Spleen (tissue), 11 donors: ENCODE measurements at regions not wholly inside any gene's neighbourhood (a gene's known extent, or its start where the extent isn't known, plus 50 kb on each side); places are given as distances from the start of the nearest gene placed in this dataset.

Experiments
- DNase-seq: peaks from one replicate; pipeline ENCODE4 v3.0.0-alpha.2; 2020
- H3K27ac ChIP-seq, 8 donors: fragments of 200-600 bp; sonication (generic) in 7 of 8; 1 replicate in 4 of 8; 2 replicates in 4 of 8; pipeline versions ENCODE4 v1.5.0 to v1.8.0; 2016 to 2021; ENCODE audit warnings: inconsistent platforms in 4 of 8, mild to moderate bottlenecking in 4 of 8, moderate library complexity in 1 of 8
- H3K27me3 ChIP-seq, 7 donors: fragments of 200-600 bp; sonication (generic) in 6 of 7; replicated peaks in 1 of 7; 1 replicate in 4 of 7; 2 replicates in 3 of 7; pipeline versions ENCODE4 v1.5.0 to v1.8.0; 2016 to 2021; ENCODE audit warnings: inconsistent platforms in 3 of 7, mild to moderate bottlenecking in 1 of 7
- H3K36me3 ChIP-seq, 6 donors: fragments of 200-600 bp; sonication (generic) in 5 of 6; 1 replicate in 4 of 6; 2 replicates in 2 of 6; pipeline versions ENCODE4 v1.5.0 to v1.8.0; 2016 to 2021; ENCODE audit warnings: inconsistent platforms in 2 of 6
- H3K4me1 ChIP-seq, 6 donors: fragments of 200-600 bp; sonication (generic) in 5 of 6; 1 replicate in 3 of 6; 2 replicates in 3 of 6; pipeline versions ENCODE4 v1.5.0 to v1.8.0; 2016 to 2021; ENCODE audit warnings: inconsistent platforms in 3 of 6
- H3K4me3 ChIP-seq, 8 donors: fragments of 200-600 bp; sonication (generic) in 7 of 8; 1 replicate in 4 of 8; 2 replicates in 4 of 8; pipeline versions ENCODE4 v1.5.0 to v1.8.0; 2016 to 2021; ENCODE audit warnings: inconsistent platforms in 4 of 8, mild to moderate bottlenecking in 4 of 8, moderate library complexity in 2 of 8
- H3K9me3 ChIP-seq, 8 donors: fragments of 200-600 bp; sonication (generic) in 7 of 8; 1 replicate in 4 of 8; 2 replicates in 4 of 8; pipeline versions ENCODE4 v1.5.0 to v1.8.0; 2016 to 2021; ENCODE audit warnings: inconsistent platforms in 4 of 8
- POLR2A ChIP-seq, 3 donors: fragments of 450-650 bp; IDR thresholded peaks; one replicate each; pipeline ENCODE4 v1.5.1; 2017; ENCODE audit warnings: antibody characterized with exemption in 3 of 3, mild to moderate bottlenecking in 1 of 3
- POLR2AphosphoS5 ChIP-seq, 3 donors: sonication (generic); formaldehyde crosslinking; IDR thresholded peaks; one replicate each; pipeline ENCODE4 v1.5.1; 2017; ENCODE audit warnings: antibody characterized with exemption in 3 of 3
- WGBS, 5 donors: extraction: QIAGEN DNeasy Blood & Tissue Kit in 3 of 5; methylation state at CpG; one replicate each; pipeline versions ENCODE4 v1.1.5 to v1.1.7; 2013 to 2018; 5-methylcytosine and 5-hydroxymethylcytosine counted together
- intact Hi-C: fragments of 100-400 bp; cut with DNase I; formaldehyde crosslinking; loops from one replicate; pipeline ENCODE4 v1.15.0; 2023; ENCODE audit warnings: low total_unique reads
- TF ChIP-seq, protein P1 (sequence below), 11 experiments: fragments of 200-600 bp in 7 of 11; fragments of 450-650 bp in 4 of 11; sonication (generic) in 4 of 11; IDR thresholded peaks in 8 of 11; conservative IDR thresholded peaks in 3 of 11; 1 replicate in 7 of 11; 2 replicates in 4 of 11; pipeline versions ENCODE4 v1.4.0 to v1.8.0; 2016 to 2021; ENCODE audit warnings: antibody characterized with exemption in 11 of 11, inconsistent platforms in 4 of 11, mild to moderate bottlenecking in 1 of 11
- donor health status: healthy with polysubstance abuse.
- donor health status: DM: no; HTN: no; CAD: no; lungs with moderate emphysema.
- donor health status: DM: no; HTN: no; CAD: no.
- donor health status: Bipolar disorder and iron deficiency.
- donor health status: healthy.
- donor health status: DM: no; HTN: no; CAD: no.
- donor health status: DM: yes; HTN: yes; CAD: no.

- TF ChIP-seq POLR2AphosphoS5 (IDR thresholded peaks at IDR 0.05) (no peak), POLR2A (IDR thresholded peaks at IDR 0.05) (no peak)
- TF ChIP-seq, protein P1, sequence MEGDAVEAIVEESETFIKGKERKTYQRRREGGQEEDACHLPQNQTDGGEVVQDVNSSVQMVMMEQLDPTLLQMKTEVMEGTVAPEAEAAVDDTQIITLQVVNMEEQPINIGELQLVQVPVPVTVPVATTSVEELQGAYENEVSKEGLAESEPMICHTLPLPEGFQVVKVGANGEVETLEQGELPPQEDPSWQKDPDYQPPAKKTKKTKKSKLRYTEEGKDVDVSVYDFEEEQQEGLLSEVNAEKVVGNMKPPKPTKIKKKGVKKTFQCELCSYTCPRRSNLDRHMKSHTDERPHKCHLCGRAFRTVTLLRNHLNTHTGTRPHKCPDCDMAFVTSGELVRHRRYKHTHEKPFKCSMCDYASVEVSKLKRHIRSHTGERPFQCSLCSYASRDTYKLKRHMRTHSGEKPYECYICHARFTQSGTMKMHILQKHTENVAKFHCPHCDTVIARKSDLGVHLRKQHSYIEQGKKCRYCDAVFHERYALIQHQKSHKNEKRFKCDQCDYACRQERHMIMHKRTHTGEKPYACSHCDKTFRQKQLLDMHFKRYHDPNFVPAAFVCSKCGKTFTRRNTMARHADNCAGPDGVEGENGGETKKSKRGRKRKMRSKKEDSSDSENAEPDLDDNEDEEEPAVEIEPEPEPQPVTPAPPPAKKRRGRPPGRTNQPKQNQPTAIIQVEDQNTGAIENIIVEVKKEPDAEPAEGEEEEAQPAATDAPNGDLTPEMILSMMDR (IDR thresholded peaks at IDR 0.05 in 8 of 11, conservative IDR thresholded peaks at IDR 0.05 in 3 of 11) = no peak
- Histone ChIP-seq H3K4me3 (no peak overlapping the region), H3K27ac (no peak overlapping the region), H3K27me3 (no peaks in the 10 kb centered on the region), H3K4me1 (no peaks in the 10 kb centered on the region), H3K9me3 (peaks cover 0 to 7% (median 0%) of the 10 kb centered on the region in 8 donors), H3K36me3 (no peaks in the 10 kb centered on the region)
- WGBS, 5 donors = 54 to 64% (median 59%) methylated on average over 5 of the region's 5 CpGs
- intact Hi-C loops = no loop called here
- DNase-seq = no peak
These were observed 1187.0 kb upstream of the SLC10A2 start for GRCh38 chr13:104253063-104253680.

DNA sequence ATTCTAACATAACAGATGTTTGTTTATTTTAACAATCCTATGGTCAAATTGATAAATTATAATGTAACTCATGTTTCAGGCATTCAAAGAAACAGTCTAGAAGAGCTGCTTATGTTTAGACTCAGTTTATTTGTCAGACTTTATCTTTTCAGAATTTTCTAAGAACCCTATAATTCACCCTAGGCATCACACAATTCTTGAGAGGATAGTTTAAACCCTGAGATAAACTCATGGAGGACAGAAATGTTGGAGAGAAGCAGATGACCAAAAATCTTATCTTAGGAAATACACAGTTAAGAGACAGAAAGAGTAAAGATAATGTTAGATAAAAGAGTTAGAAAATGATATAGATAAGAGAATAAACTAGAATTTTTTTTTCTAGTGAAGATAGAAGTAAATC, 1185.7 kb upstream of the SLC10A2 start:
- no peak overlapping the region for H3K27ac ChIP-seq
- H3K4me3 ChIP-seq = no peak overlapping the region
- H3K36me3 ChIP-seq = no peaks in the 10 kb centered on the region
- TF ChIP-seq, protein P1 (IDR thresholded peaks at IDR 0.05 in 8 of 11, conservative IDR thresholded peaks at IDR 0.05 in 3 of 11) = no peak
- TF ChIP-seq POLR2AphosphoS5 (IDR thresholded peaks at IDR 0.05) (no peak), POLR2A (IDR thresholded peaks at IDR 0.05) (no peak)
- intact Hi-C loops = no loop called here
- H3K27me3 ChIP-seq = no peaks in the 10 kb centered on the region
- H3K9me3 ChIP-seq = peaks cover 0 to 7% (median 0%) of the 10 kb centered on the region in 8 donors
- no peak for DNase-seq
- H3K4me1 ChIP-seq = no peaks in the 10 kb centered on the region

GRCh38 chr13:104246955-104247354, 1180.7 kb upstream of the SLC10A2 start:
- no peak for DNase-seq
- Histone ChIP-seq H3K36me3 (no peaks in the 10 kb centered on the region), H3K4me3 (no peak overlapping the region), H3K4me1 (no peaks in the 10 kb centered on the region), H3K27me3 (no peaks in the 10 kb centered on the region), H3K9me3 (peaks cover 0 to 4% (median 0%) of the 10 kb centered on the region in 8 donors), H3K27ac (no peak overlapping the region)
- TF ChIP-seq POLR2A (IDR thresholded peaks at IDR 0.05) = no peak
- intact Hi-C loops = no loop called here

GRCh38 chr13:104206450-104207044, 1140.3 kb upstream of the SLC10A2 start:
- Histone ChIP-seq H3K4me1 (no peaks in the 10 kb centered on the region), H3K36me3 (no peaks in the 10 kb centered on the region), H3K9me3 (peaks cover 0 to 21% (median 0%) of the 10 kb centered on the region in 8 donors), H3K27ac (no peak overlapping the region), H3K27me3 (no peaks in the 10 kb centered on the region), H3K4me3 (no peak overlapping the region)
- DNase-seq = no peak
- intact Hi-C loops = no loop called here
- WGBS, 5 donors = 84 to 92% (median 91%) methylated on average over 6 of the region's 6 CpGs
- TF ChIP-seq POLR2AphosphoS5 (IDR thresholded peaks at IDR 0.05) (no peak), POLR2A (IDR thresholded peaks at IDR 0.05) (no peak)
- TF ChIP-seq, protein P1 (IDR thresholded peaks at IDR 0.05 in 8 of 11, conservative IDR thresholded peaks at IDR 0.05 in 3 of 11) = no peak
